DND-41 (cell line): ENCODE measurements at regions not wholly inside any gene's neighbourhood (a gene's known extent, or its start where the extent isn't known, plus 50 kb on each side); places are given as distances from the start of the nearest gene placed in this dataset.
A peak's percentile ranks its signal among the peaks of the same experiment; 100 is the strongest.

ENCODE experiments used
- ATAC-seq: fragments of 200-7000 bp; cut with Tn5 transposase; 3 replicates; pipeline ENCODE4 v1.9.1; 2021; ENCODE audit warnings: low read depth; ENCODE audit not compliant: insufficient read depth
- DNase-seq: peaks from one replicate; pipeline ENCODE4 v3.0.0-alpha.2; 2020
- H2AFZ ChIP-seq: 2 replicates; pipeline ENCODE4 v1.6.0; 2012; ENCODE audit warnings: low read depth, low read length
- H3K27ac ChIP-seq: 2 replicates; pipeline ENCODE4 v1.5.1; 2012; ENCODE audit warnings: low read length, inconsistent platforms
- H3K27me3 ChIP-seq: fragments of 200-600 bp; sonication (generic); 2 replicates; pipeline ENCODE4 v1.6.0; 2012; ENCODE audit warnings: low read length, mild to moderate bottlenecking, inconsistent platforms; ENCODE audit not compliant: insufficient read depth, poor library complexity
- H3K36me3 ChIP-seq: 2 replicates; pipeline ENCODE4 v1.5.1; 2012; ENCODE audit warnings: low read length, inconsistent platforms; ENCODE audit not compliant: insufficient read depth
- H3K4me1 ChIP-seq: 2 replicates; pipeline ENCODE4 v1.5.1; 2012; ENCODE audit warnings: mild to moderate bottlenecking, low read length; ENCODE audit not compliant: insufficient read depth
- H3K4me2 ChIP-seq: 2 replicates; pipeline ENCODE4 v1.6.0; 2012; ENCODE audit warnings: mild to moderate bottlenecking, moderate library complexity, low read length, inconsistent platforms; ENCODE audit not compliant: insufficient read depth
- H3K4me3 ChIP-seq, 2 experiments: fragments of 200-600 bp in 1 of 2; shearing (Covaris generic) in 1 of 2; 2 replicates each; pipeline ENCODE4 v1.5.1; 2012 to 2016; ENCODE audit warnings: inconsistent platforms in 2 of 2, low read length in 2 of 2, mild to moderate bottlenecking in 2 of 2, low read depth in 1 of 2, moderate library complexity in 1 of 2
- H3K79me2 ChIP-seq: 2 replicates; pipeline ENCODE4 v1.6.0; 2012; ENCODE audit warnings: low read length, inconsistent platforms; ENCODE audit not compliant: insufficient read depth
- H3K9ac ChIP-seq: 2 replicates; pipeline ENCODE4 v1.6.0; 2012; ENCODE audit warnings: low read depth, mild to moderate bottlenecking, inconsistent platforms, low read length, moderate library complexity
- H3K9me3 ChIP-seq: 2 replicates; pipeline ENCODE4 v1.5.1; 2012; ENCODE audit warnings: low read length, moderate library complexity, mild to moderate bottlenecking, inconsistent platforms; ENCODE audit not compliant: insufficient read depth, severe bottlenecking
- H4K20me1 ChIP-seq: 2 replicates; pipeline ENCODE4 v1.6.0; 2012; ENCODE audit warnings: low read length; ENCODE audit not compliant: insufficient read depth
- EZH2 ChIP-seq: IDR thresholded peaks from 3 replicates; pipeline ENCODE4 v1.6.1; 2012; ENCODE audit warnings: borderline replicate concordance, low read depth, mild to moderate bottlenecking, moderate library complexity, low read length, inconsistent platforms; ENCODE audit not compliant: severe bottlenecking
- TF ChIP-seq, protein P1 (sequence below): IDR thresholded peaks from 2 replicates; pipeline ENCODE4 v1.5.1; 2012; ENCODE audit warnings: borderline replicate concordance, low read length, moderate library complexity, mild to moderate bottlenecking; ENCODE audit not compliant: poor library complexity, severe bottlenecking; ENCODE audit errors: extremely low read depth

DNA sequence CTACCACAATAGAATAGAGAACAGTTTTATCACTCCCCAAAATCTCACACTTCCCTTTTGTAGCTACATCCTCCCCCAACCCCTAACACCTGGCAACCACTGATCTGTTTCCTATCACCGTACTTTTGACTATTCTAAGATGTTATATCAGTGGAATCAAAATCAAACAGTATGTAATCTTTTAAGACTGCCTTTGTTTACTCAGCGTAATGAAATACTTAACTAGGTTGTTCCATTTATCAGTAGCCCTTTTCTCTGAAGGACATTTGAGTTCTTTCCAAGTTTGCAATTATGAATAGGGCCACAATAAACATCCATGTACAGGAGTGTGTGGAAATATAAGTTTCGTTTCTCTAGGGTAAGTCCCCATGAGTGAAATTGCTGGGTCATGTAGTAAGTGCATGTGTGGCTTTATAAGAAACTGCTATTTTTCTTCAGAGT is 372.3 kb downstream of the SV2B start:
- H3K27me3 ChIP-seq, result no peaks in the 10 kb centered on the region
- peaks cover 51% of the 10 kb centered on the region for H3K4me1 ChIP-seq
- no peaks in the 10 kb centered on the region for H3K9me3 ChIP-seq
- no peaks in the 10 kb centered on the region for H3K79me2 ChIP-seq
- no peaks in the 10 kb centered on the region for H4K20me1 ChIP-seq
- peak overlapping the region; percentile 80 for H3K27ac ChIP-seq
- H3K36me3 ChIP-seq, result no peaks in the 10 kb centered on the region
- TF ChIP-seq EZH2, result no peak
- TF ChIP-seq, protein P1, sequence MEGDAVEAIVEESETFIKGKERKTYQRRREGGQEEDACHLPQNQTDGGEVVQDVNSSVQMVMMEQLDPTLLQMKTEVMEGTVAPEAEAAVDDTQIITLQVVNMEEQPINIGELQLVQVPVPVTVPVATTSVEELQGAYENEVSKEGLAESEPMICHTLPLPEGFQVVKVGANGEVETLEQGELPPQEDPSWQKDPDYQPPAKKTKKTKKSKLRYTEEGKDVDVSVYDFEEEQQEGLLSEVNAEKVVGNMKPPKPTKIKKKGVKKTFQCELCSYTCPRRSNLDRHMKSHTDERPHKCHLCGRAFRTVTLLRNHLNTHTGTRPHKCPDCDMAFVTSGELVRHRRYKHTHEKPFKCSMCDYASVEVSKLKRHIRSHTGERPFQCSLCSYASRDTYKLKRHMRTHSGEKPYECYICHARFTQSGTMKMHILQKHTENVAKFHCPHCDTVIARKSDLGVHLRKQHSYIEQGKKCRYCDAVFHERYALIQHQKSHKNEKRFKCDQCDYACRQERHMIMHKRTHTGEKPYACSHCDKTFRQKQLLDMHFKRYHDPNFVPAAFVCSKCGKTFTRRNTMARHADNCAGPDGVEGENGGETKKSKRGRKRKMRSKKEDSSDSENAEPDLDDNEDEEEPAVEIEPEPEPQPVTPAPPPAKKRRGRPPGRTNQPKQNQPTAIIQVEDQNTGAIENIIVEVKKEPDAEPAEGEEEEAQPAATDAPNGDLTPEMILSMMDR, result no peak
- H3K4me2 ChIP-seq, result peak overlapping the region; percentile 52
- peak overlapping the region in 1 of 2 experiments; percentile 38; a peak in 1 of 4 replicates for H3K4me3 ChIP-seq
- ATAC-seq (peak; percentile 70), DNase-seq (peak; percentile 73)
- 0 out of 2 replicates have a peak overlapping the region, but pooled peaks have one; percentile 22 for H3K9ac ChIP-seq
- 0 out of 2 replicates have a peak overlapping the region, but pooled peaks have one; percentile 15 for H2AFZ ChIP-seq

DNA sequence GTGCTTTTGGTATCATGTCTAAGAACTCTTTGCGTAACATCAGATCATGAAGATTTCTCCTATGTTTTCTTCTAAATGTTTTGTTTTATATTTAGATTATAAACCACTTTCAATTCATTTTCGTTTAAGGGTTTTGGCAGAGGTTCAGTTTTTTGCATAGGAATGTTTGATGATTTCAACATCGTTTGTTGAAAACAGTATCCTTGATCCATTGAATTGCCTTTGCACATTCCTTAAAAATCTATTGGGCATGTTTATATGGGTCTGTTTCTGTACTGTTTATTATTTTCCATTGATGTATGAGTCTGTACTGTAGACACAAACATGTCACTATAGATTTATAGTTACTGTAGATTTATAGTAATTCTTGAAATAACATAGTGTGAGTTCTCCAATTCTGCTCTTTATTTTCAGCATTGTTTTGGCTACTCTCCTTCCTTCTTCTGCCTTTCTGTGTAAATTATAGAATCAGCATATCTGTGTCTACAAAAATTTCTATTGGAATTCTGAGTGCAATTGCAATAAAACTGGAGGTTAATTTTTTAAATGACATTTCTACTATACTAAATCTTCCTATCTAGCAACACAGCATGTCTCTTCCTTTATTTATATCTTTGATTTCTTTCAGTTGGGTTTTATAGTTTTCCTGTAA is 374.0 kb downstream of the SV2B start:
- ATAC-seq, result no peak
- Histone ChIP-seq H3K4me2 (no peak overlapping the region), H3K4me1 (peaks cover 45% of the 10 kb centered on the region), H3K36me3 (no peaks in the 10 kb centered on the region), H3K79me2 (no peaks in the 10 kb centered on the region), H3K4me3 (no peak overlapping the region), H3K9me3 (no peaks in the 10 kb centered on the region), H3K27ac (no peak overlapping the region), H2AFZ (no peak overlapping the region), H3K27me3 (no peaks in the 10 kb centered on the region), H4K20me1 (no peaks in the 10 kb centered on the region), H3K9ac (no peak overlapping the region)
- no peak for DNase-seq
- no peak for TF ChIP-seq EZH2
- TF ChIP-seq, protein P1, result no peak

DNA sequence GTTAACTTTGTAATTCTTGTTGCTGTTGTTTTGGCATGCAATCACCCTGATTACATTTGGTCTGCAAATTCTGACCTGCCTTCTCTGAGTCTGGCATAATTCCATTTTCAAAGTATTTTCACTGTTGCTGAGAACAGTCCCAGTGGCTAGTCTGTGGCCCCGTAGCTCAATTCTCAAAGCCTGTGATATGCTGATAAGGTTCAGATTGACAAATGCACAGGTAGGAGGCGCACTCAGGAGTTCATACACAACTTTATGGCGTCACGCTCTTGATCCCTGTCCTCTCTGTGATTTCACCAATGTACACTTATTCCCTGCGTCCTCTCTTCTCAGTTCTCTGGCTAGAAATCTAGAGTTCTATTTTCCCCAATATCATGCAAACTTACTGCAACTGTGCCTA is 376.6 kb upstream of the SLCO3A1 start:
- no peak for TF ChIP-seq EZH2
- TF ChIP-seq, protein P1, result peak; percentile 4
- Histone ChIP-seq H3K79me2 (no peaks in the 10 kb centered on the region), H3K36me3 (no peaks in the 10 kb centered on the region), H3K4me1 (peaks cover 16% of the 10 kb centered on the region), H2AFZ (no peak overlapping the region), H4K20me1 (no peaks in the 10 kb centered on the region), H3K27me3 (no peaks in the 10 kb centered on the region), H3K4me3 (no peak overlapping the region), H3K9me3 (no peaks in the 10 kb centered on the region), H3K4me2 (no peak overlapping the region), H3K9ac (no peak overlapping the region), H3K27ac (no peak overlapping the region)
- DNase-seq (no peak), ATAC-seq (no peak)
